Naive thymus-derived CD4-positive, alpha-beta T cell (primary cell): ENCODE measurements at regions not wholly inside any gene's neighbourhood (a gene's known extent, or its start where the extent isn't known, plus 50 kb on each side); places are given as distances from the start of the nearest gene placed in this dataset.

Experiments used
- ATAC-seq: fragments of 150-1000 bp; cut with Tn5 transposase; 2 replicates; pipeline ENCODE4 v1.10.0; 2021; ENCODE audit warnings: mild to moderate bottlenecking, moderate library complexity
- CTCF ChIA-PET: fragments of 350-600 bp; sonication (Branson Sonifier 250); formaldehyde crosslinking; loops from one replicate; lab custom pipeline; 2021; ENCODE audit warnings: antibody characterized with exemption; lab: Charles Lee
- POLR2A ChIA-PET: fragments of 350-600 bp; sonication (Branson Sonifier 250); formaldehyde crosslinking; loops from one replicate; lab custom pipeline; 2021; ENCODE audit warnings: antibody characterized with exemption, inconsistent platforms; lab: Charles Lee
- DNase-seq, 9 donors: peaks; one replicate each; pipeline versions ENCODE4 v3.0.0 to v3.0.0-alpha.2; 2020 to 2022; ENCODE audit warnings: mixed read lengths in 1 of 9
- H3K27ac ChIP-seq: one replicate; pipeline ENCODE4 v1.7.0; 2013; ENCODE audit warnings: mild to moderate bottlenecking, low read depth, low read length, moderate library complexity
- H3K27me3 ChIP-seq, 2 donors: one replicate each; pipeline ENCODE4 v1.7.0; 2013; ENCODE audit warnings: low read length in 2 of 2, mild to moderate bottlenecking in 2 of 2, moderate library complexity in 2 of 2; ENCODE audit not compliant: control insufficient read depth in 2 of 2, insufficient read depth in 2 of 2
- H3K36me3 ChIP-seq, 3 experiments: 1 replicate in 2 of 3; 2 replicates in 1 of 3; pipeline ENCODE4 v1.7.0; 2013; ENCODE audit warnings: low read length in 3 of 3, mild to moderate bottlenecking in 3 of 3, moderate library complexity in 1 of 3; ENCODE audit not compliant: insufficient read depth in 3 of 3, control insufficient read depth in 2 of 3
- H3K4me1 ChIP-seq, 2 donors: one replicate each; pipeline ENCODE4 v1.7.0; 2013; ENCODE audit warnings: low read length in 2 of 2, mild to moderate bottlenecking in 2 of 2, moderate library complexity in 1 of 2; ENCODE audit not compliant: control insufficient read depth in 2 of 2, insufficient read depth in 2 of 2
- H3K4me3 ChIP-seq: 2 replicates; pipeline ENCODE4 v1.7.0; 2013; ENCODE audit warnings: mild to moderate bottlenecking, low read length
- H3K9me3 ChIP-seq, 3 experiments: 1 replicate in 2 of 3; 2 replicates in 1 of 3; pipeline ENCODE4 v1.7.0; 2013; ENCODE audit warnings: low read length in 3 of 3; ENCODE audit not compliant: control insufficient read depth in 2 of 3
- H3K27ac Mint-ChIP-seq, 9 donors: one replicate each; pipeline ENCODE4 v1.8.0; 2020 to 2022; ENCODE audit warnings: mixed read lengths in 9 of 9, mild to moderate bottlenecking in 8 of 9, moderate library complexity in 5 of 9, inconsistent platforms in 2 of 9
- H3K27me3 Mint-ChIP-seq, 5 donors: one replicate each; pipeline ENCODE4 v1.8.0; 2021 to 2022; ENCODE audit warnings: mixed read lengths in 5 of 5, mild to moderate bottlenecking in 1 of 5
- H3K36me3 Mint-ChIP-seq, 5 donors: one replicate each; pipeline ENCODE4 v1.8.0; 2020 to 2022; ENCODE audit warnings: mixed read lengths in 5 of 5, mild to moderate bottlenecking in 3 of 5, inconsistent platforms in 1 of 5
- H3K4me1 Mint-ChIP-seq, 7 donors: one replicate each; pipeline ENCODE4 v1.8.0; 2020 to 2022; ENCODE audit warnings: mixed read lengths in 7 of 7, mild to moderate bottlenecking in 3 of 7, inconsistent platforms in 1 of 7
- H3K4me3 Mint-ChIP-seq, 10 donors: one replicate each; pipeline ENCODE4 v1.8.0; 2020 to 2022; ENCODE audit warnings: mild to moderate bottlenecking in 10 of 10, mixed read lengths in 10 of 10, moderate library complexity in 6 of 10, inconsistent platforms in 2 of 10
- H3K9me3 Mint-ChIP-seq, 11 donors: one replicate each; pipeline ENCODE4 v1.8.0; 2020 to 2022; ENCODE audit warnings: mixed read lengths in 11 of 11, mild to moderate bottlenecking in 4 of 11, inconsistent platforms in 1 of 11, moderate library complexity in 1 of 11
- intact Hi-C, 2 donors: fragments of 100-400 bp; cut with micrococcal nuclease; formaldehyde crosslinking; loops; one replicate each; pipeline ENCODE4 v1.15.1; 2023

- no peaks in the 10 kb centered on the region for H3K27me3 ChIP-seq
- ChIA-PET CTCF (no interaction called here), POLR2A (no interaction called here)
- Mint-ChIP-seq H3K27me3 (no peaks in the 10 kb centered on the region), H3K36me3 (no peaks in the 10 kb centered on the region), H3K4me3 (no peak overlapping the region), H3K4me1 (no peaks in the 10 kb centered on the region), H3K27ac (no peak overlapping the region), H3K9me3 (peaks cover 0 to 8% (median 0%) of the 10 kb centered on the region in 11 donors)
- H3K4me1 ChIP-seq, result no peaks in the 10 kb centered on the region
- no peak overlapping the region for H3K27ac ChIP-seq
- H3K9me3 ChIP-seq, result no peaks in the 10 kb centered on the region
- ATAC-seq (no peak), DNase-seq (no peak)
- intact Hi-C loops, result loop anchor here in 1 of 2 donors (10.0 kb wide), 1 partner anchor 69 kb away; no protein-coding TSS in a partner anchor
- no peak overlapping the region for H3K4me3 ChIP-seq
- H3K36me3 ChIP-seq, result no peaks in the 10 kb centered on the region
Observed at GRCh38 chr12:33323823-33324222, 115.8 kb downstream of the SYT10 start.

GRCh38 chr12:33322519-33322918 is 117.1 kb downstream of the SYT10 start:
- Histone ChIP-seq H3K36me3 (no peaks in the 10 kb centered on the region), H3K27ac (no peak overlapping the region), H3K9me3 (no peaks in the 10 kb centered on the region), H3K27me3 (no peaks in the 10 kb centered on the region), H3K4me3 (no peak overlapping the region), H3K4me1 (no peaks in the 10 kb centered on the region)
- ChIA-PET CTCF (no interaction called here), POLR2A (no interaction called here)
- no peak overlapping the region for H3K27ac Mint-ChIP-seq
- DNase-seq, result no peak
- intact Hi-C loops, result loop anchor here in 1 of 2 donors (10.0 kb wide), 1 partner anchor 68 kb away; no protein-coding TSS in a partner anchor
- H3K4me3 Mint-ChIP-seq, result no peak overlapping the region
- ATAC-seq, result no peak
- H3K9me3 Mint-ChIP-seq, result peaks cover 0 to 8% (median 0%) of the 10 kb centered on the region in 11 donors
- no peaks in the 10 kb centered on the region for H3K4me1 Mint-ChIP-seq
- H3K27me3 Mint-ChIP-seq, result no peaks in the 10 kb centered on the region
- H3K36me3 Mint-ChIP-seq, result no peaks in the 10 kb centered on the region

- DNase-seq, result no peak
- Mint-ChIP-seq H3K9me3 (peaks cover 0 to 15% (median 5%) of the 10 kb centered on the region in 11 donors), H3K4me1 (no peaks in the 10 kb centered on the region), H3K36me3 (no peaks in the 10 kb centered on the region), H3K4me3 (no peak overlapping the region), H3K27me3 (no peaks in the 10 kb centered on the region), H3K27ac (no peak overlapping the region)
- no peaks in the 10 kb centered on the region for H3K4me1 ChIP-seq
- no peak for ATAC-seq
- H3K27me3 ChIP-seq, result no peaks in the 10 kb centered on the region
- no peak overlapping the region for H3K4me3 ChIP-seq
- ChIA-PET POLR2A (no interaction called here), CTCF (no interaction called here)
- H3K9me3 ChIP-seq, result no peaks in the 10 kb centered on the region
- no peaks in the 10 kb centered on the region for H3K36me3 ChIP-seq
- intact Hi-C loops, result no loop called here
- no peak overlapping the region for H3K27ac ChIP-seq
Observed at GRCh38 chr12:33317746-33318145, 121.9 kb downstream of the SYT10 start.

- POLR2A ChIA-PET, result no interaction called here
- Mint-ChIP-seq H3K9me3 (peaks cover 0 to 15% (median 5%) of the 10 kb centered on the region in 11 donors), H3K36me3 (no peaks in the 10 kb centered on the region), H3K4me3 (no peak overlapping the region), H3K27ac (no peak overlapping the region), H3K4me1 (no peaks in the 10 kb centered on the region), H3K27me3 (no peaks in the 10 kb centered on the region)
- Histone ChIP-seq H3K27ac (no peak overlapping the region), H3K4me1 (no peaks in the 10 kb centered on the region), H3K4me3 (no peak overlapping the region), H3K9me3 (peaks cover 0 to 4% (median 0%) of the 10 kb centered on the region in 3 experiments), H3K36me3 (no peaks in the 10 kb centered on the region), H3K27me3 (no peaks in the 10 kb centered on the region)
- no peak for DNase-seq
- CTCF ChIA-PET, result no interaction called here
- no peak for ATAC-seq
- intact Hi-C loops, result no loop called here
Observed at GRCh38 chr12:33314223-33314622, 125.4 kb downstream of the SYT10 start.

- H3K9me3 ChIP-seq, result peaks cover 0 to 4% (median 0%) of the 10 kb centered on the region in 3 experiments
- H3K9me3 Mint-ChIP-seq, result peaks cover 0 to 22% (median 5%) of the 10 kb centered on the region in 11 donors
- no peak overlapping the region for H3K27ac ChIP-seq
- DNase-seq (no peak), ATAC-seq (no peak)
- ChIA-PET POLR2A (no interaction called here), CTCF (no interaction called here)
- no peaks in the 10 kb centered on the region for H3K27me3 ChIP-seq
- no peak overlapping the region for H3K4me3 ChIP-seq
- H3K27ac Mint-ChIP-seq, result no peak overlapping the region
- no peak overlapping the region for H3K4me3 Mint-ChIP-seq
- H3K27me3 Mint-ChIP-seq, result no peaks in the 10 kb centered on the region
- intact Hi-C loops, result no loop called here
- H3K36me3 ChIP-seq, result no peaks in the 10 kb centered on the region
- H3K36me3 Mint-ChIP-seq, result no peaks in the 10 kb centered on the region
- no peaks in the 10 kb centered on the region for H3K4me1 Mint-ChIP-seq
- no peaks in the 10 kb centered on the region for H3K4me1 ChIP-seq
Observed at GRCh38 chr12:33313476-33313875, 126.1 kb downstream of the SYT10 start.

GRCh38 chr12:33310471-33310870 is 129.1 kb downstream of the SYT10 start:
- ATAC-seq (no peak), DNase-seq (no peak)
- peaks cover 0 to 4% (median 0%) of the 10 kb centered on the region in 3 experiments for H3K9me3 ChIP-seq
- intact Hi-C loops, result no loop called here
- no peak overlapping the region for H3K4me3 ChIP-seq
- Mint-ChIP-seq H3K27me3 (no peaks in the 10 kb centered on the region), H3K4me1 (no peaks in the 10 kb centered on the region), H3K9me3 (peaks cover 0 to 13% (median 3%) of the 10 kb centered on the region in 11 donors), H3K27ac (no peak overlapping the region), H3K36me3 (no peaks in the 10 kb centered on the region), H3K4me3 (no peak overlapping the region)
- no peak overlapping the region for H3K27ac ChIP-seq
- H3K4me1 ChIP-seq, result no peaks in the 10 kb centered on the region
- H3K36me3 ChIP-seq, result no peaks in the 10 kb centered on the region
- ChIA-PET CTCF (no interaction called here), POLR2A (no interaction called here)
- no peaks in the 10 kb centered on the region for H3K27me3 ChIP-seq

GRCh38 chr12:33304176-33304575 is 135.4 kb downstream of the SYT10 start:
- no peaks in the 10 kb centered on the region for H3K27me3 ChIP-seq
- intact Hi-C loops, result no loop called here
- ChIA-PET POLR2A (no interaction called here), CTCF (no interaction called here)
- H3K4me3 Mint-ChIP-seq, result no peak overlapping the region
- H3K27me3 Mint-ChIP-seq, result no peaks in the 10 kb centered on the region
- no peaks in the 10 kb centered on the region for H3K4me1 ChIP-seq
- no peak overlapping the region for H3K27ac Mint-ChIP-seq
- DNase-seq, result no peak
- no peak overlapping the region for H3K27ac ChIP-seq
- no peaks in the 10 kb centered on the region for H3K36me3 ChIP-seq
- H3K9me3 Mint-ChIP-seq, result peaks cover 0 to 21% (median 5%) of the 10 kb centered on the region in 11 donors
- ATAC-seq, result no peak
- H3K4me1 Mint-ChIP-seq, result no peaks in the 10 kb centered on the region
- H3K4me3 ChIP-seq, result no peak overlapping the region
- H3K36me3 Mint-ChIP-seq, result no peaks in the 10 kb centered on the region
- no peaks in the 10 kb centered on the region for H3K9me3 ChIP-seq
